ENCODE measurements at regions not wholly inside any gene's neighbourhood (a gene's known extent, or its start where the extent isn't known, plus 50 kb on each side); places are given as distances from the start of the nearest gene placed in this dataset.
A peak's percentile ranks its signal among the peaks of the same experiment; 100 is the strongest.
"Not testable (repeated sequence)": the region's sequence is repeated elsewhere in the genome, so short reads cannot be mapped to it uniquely, and the experiment has no call there.

DNA sequence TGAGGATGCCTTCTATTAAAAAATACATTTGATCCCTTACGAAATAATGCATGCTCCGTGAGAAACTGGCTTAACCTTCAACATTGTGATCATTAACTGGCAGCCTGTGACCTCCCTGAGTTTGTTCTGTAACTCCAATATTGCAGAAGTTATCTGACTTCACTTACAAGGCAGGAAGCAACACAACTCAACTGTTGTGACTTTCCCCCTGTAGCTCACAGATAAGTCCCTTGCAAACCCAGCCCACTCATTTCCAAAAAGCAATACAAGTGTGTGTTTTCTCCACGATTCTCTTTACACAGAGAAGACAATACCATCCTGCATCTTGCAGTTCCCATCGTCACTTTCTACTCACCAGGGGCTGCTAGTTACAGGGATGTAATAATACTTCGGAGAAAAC lies 304.7 kb upstream of the TMEM132C start:
- Mint-ChIP-seq H3K27ac (no peak overlapping the region), H3K4me3 (no peak overlapping the region), H3K9me3 (peaks cover 10% of the 10 kb centered on the region), H3K4me1 (no peaks in the 10 kb centered on the region), H3K36me3 (no peaks in the 10 kb centered on the region)
- no peak for ATAC-seq
- no peak for DNase-seq (ENCODE audit: low spot score in 2 of 2)

DNA sequence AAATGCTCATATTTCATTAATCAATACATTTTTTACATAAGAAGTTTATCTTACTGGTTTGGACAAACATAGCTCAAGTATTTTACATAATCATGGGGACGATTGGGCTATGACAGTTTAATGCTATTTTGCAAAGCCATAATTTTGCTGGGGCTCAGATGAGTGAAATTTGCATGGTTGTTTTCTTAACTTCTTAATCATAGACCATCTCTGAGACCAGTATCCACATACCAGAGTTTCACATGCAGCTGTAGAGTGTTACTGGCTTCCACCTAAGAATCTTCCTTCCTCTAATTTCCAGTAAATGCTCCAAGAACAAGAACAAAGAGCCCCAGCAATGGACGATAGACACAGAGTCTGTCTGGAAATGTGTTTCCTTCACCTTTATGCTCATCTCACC lies 303.0 kb upstream of the TMEM132C start:
- ATAC-seq (no peak), DNase-seq (ENCODE audit: low spot score in 2 of 2) (no peak)
- Mint-ChIP-seq H3K27ac (no peak overlapping the region), H3K9me3 (peaks cover 17% of the 10 kb centered on the region), H3K4me1 (no peaks in the 10 kb centered on the region), H3K4me3 (no peak overlapping the region), H3K36me3 (no peaks in the 10 kb centered on the region)

DNA sequence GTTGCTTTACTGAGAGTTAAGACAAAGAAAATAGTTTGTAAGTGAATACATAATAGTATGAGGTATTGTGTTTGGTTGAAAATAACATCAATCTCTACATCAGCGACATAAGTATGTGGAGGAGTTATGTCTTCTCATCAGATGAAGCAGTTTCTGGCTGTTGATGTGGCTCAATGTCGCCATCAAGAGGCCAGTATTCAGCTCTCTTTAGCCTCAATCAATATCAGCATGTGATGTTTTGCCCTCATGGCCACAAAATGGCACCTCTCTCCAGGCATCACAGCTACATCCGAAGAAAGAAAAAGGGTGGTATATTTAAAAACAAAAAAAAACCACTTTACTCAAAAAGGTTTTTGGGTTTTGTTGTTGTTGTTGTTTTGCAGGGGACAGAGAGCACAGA lies 302.3 kb upstream of the TMEM132C start:
- Mint-ChIP-seq H3K4me3 (no peak overlapping the region), H3K27ac (no peak overlapping the region), H3K36me3 (no peaks in the 10 kb centered on the region), H3K9me3 (peaks cover 13% of the 10 kb centered on the region), H3K4me1 (no peaks in the 10 kb centered on the region)
- ATAC-seq (no peak), DNase-seq (ENCODE audit: low spot score in 2 of 2) (no peak)

DNA sequence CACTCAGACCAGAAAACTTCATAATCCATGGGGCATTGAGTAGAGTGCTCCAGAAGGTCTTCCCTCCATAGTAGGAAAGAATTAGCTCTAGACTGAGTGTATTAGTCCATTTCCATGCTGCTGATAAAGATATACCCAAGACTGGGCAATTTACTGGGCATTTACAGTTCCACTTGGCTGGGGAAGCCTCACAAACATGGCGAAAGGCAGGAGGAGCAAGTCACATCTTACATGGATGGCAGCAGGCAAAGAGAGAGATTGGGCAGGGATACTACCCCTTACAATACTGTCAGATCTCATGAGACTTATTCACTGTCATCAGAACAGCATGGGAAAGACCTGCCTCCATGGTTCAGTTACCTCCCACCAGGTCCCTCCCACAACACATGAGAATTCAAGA lies 300.6 kb upstream of the TMEM132C start:
- ATAC-seq (no peak), DNase-seq (ENCODE audit: low spot score in 2 of 2) (no peak)
- Mint-ChIP-seq H3K9me3 (peaks cover 13% of the 10 kb centered on the region), H3K36me3 (no peaks in the 10 kb centered on the region), H3K4me3 (no peak overlapping the region), H3K27ac (no peak overlapping the region), H3K4me1 (no peaks in the 10 kb centered on the region)

DNA sequence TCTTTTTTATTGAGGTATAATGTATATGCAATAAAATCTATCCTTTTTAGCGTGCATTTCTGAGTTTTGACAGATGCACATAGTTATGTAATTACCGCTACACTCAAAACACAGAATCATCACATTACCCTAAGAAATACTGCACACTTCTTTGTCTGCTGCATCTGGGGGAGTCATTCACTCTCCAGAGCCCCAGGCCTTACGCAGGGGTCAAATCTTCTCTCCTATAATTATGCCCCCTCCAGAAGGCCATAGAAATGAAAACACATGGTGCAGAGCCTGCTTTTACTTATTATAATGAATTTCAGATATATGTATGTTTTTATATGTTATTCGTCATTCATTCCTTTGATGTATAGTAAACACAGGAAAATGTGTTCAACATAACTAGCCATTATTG lies 296.5 kb upstream of the TMEM132C start:
- no peaks in the 10 kb centered on the region for H3K4me1 Mint-ChIP-seq
- H3K9me3 Mint-ChIP-seq, result peaks cover 12% of the 10 kb centered on the region
- H3K4me3 Mint-ChIP-seq, result no peak overlapping the region
- H3K27ac Mint-ChIP-seq, result no peak overlapping the region
- H3K36me3 Mint-ChIP-seq, result no peaks in the 10 kb centered on the region
- no peak for DNase-seq (ENCODE audit: low spot score in 2 of 2)
- no peak for ATAC-seq

DNA sequence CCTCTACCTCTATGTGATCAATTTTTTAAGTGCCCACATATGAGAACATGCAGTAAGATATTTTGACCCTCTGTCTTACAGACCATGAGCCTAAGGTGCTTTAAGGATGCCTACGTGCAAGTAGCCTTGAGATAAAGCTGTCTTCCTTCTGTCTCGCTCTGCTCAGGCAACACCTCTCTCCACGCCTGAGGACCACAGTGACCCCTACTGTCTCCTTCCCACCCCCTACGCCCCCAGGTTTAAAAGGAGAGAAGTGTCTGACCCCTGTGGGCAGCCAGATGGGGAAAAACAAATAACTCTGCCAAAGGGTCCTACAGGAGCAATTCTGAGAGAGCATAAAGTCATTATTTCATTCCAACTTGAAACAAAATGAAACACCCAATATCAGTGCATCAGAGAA lies 286.4 kb upstream of the TMEM132C start:
- DNase-seq (ENCODE audit: low spot score in 2 of 2) (no peak), ATAC-seq (no peak)
- Mint-ChIP-seq H3K27ac (no peak overlapping the region), H3K36me3 (no peaks in the 10 kb centered on the region), H3K4me1 (no peaks in the 10 kb centered on the region), H3K9me3 (no peaks in the 10 kb centered on the region), H3K4me3 (no peak overlapping the region)

DNA sequence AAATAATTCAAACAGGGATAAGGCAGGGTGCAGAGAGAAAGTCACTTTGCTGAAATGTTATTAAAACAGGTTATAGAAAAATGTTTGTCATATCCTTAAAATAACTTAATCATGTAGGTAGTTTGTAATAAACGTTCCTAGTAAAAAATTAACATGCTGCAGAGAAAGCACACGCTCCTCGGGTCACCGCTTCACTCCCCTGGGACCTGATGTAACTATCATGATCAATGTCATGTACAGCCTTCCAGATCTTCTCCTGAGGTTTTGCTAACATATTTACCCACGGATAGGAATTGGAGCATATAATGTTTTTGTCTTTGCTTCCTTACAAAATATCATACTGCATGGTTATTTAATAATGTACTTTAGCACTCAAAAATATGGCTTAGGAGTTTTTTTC lies 285.1 kb upstream of the TMEM132C start:
- Mint-ChIP-seq H3K4me1 (no peaks in the 10 kb centered on the region), H3K4me3 (no peak overlapping the region), H3K36me3 (no peaks in the 10 kb centered on the region), H3K9me3 (no peaks in the 10 kb centered on the region), H3K27ac (no peak overlapping the region)
- ATAC-seq (no peak), DNase-seq (ENCODE audit: low spot score in 2 of 2) (no peak)

DNA sequence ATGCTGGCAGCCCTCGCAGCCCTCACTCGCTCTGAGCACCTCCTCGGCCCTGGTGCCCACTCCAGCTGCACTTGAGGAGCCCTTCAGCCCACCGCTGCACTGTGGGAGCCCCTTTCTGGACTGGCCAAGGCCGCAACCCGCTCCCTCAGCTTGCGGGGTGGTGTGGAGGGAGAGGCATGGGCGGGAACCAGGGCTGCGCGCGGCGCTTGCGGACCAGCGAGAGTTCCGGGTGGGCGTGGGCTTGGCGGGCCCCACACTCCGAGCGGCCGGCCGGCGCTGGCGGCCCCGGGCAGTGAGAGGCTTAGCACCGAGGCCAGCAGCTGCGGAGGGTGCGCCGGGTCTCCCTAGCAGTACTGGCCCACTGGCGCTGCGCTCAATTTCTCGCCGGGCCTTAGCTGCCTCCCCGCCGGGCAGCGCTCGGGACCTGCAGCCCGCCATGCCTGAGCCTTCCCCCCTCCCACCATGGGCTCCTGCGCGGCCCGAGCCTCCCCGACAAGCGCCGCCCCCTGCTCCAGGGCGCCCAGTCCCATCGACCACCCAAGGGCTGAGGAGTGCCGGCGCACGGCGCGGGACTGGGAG lies 283.7 kb upstream of the TMEM132C start:
- H3K27ac Mint-ChIP-seq; H3K4me3 Mint-ChIP-seq; DNase-seq (ENCODE audit: low spot score in 2 of 2); H3K9me3 Mint-ChIP-seq; H3K36me3 Mint-ChIP-seq; H3K4me1 Mint-ChIP-seq; ATAC-seq: not testable (repeated sequence)

DNA sequence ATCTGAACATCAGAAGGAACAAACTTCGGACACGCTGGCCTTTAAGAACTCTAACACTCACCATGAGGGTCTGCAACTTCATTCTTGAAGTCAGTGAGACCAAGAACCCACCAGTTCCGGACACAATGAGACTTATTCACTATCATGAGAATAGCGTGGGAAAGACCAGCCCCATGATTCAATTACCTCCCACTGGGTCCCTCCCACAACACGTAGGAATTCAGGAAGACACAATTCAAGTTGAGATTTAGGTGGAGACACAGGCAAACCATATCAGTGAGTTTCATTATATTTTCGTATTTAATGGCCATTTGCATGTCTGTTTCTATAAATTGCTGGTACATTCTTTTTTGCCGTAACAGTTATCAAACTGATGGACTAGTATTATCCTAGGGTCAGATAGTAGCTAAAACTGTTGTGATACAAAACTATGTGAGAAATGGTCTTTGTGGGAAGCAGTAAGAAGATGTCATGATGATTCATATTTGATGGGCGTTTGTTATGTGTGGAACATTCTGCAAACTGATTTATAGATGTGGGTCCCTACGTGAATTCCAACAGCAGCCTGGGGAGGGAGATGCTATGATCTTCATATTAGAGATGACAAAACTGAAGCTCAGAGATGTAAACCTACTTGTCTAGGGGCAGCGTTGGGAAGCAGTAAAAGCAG lies 282.4 kb upstream of the TMEM132C start:
- Mint-ChIP-seq H3K4me1 (no peaks in the 10 kb centered on the region), H3K9me3 (no peaks in the 10 kb centered on the region), H3K4me3 (no peak overlapping the region), H3K27ac (no peak overlapping the region), H3K36me3 (no peaks in the 10 kb centered on the region)
- ATAC-seq, result no peak
- no peak for DNase-seq (ENCODE audit: low spot score in 2 of 2)

DNA sequence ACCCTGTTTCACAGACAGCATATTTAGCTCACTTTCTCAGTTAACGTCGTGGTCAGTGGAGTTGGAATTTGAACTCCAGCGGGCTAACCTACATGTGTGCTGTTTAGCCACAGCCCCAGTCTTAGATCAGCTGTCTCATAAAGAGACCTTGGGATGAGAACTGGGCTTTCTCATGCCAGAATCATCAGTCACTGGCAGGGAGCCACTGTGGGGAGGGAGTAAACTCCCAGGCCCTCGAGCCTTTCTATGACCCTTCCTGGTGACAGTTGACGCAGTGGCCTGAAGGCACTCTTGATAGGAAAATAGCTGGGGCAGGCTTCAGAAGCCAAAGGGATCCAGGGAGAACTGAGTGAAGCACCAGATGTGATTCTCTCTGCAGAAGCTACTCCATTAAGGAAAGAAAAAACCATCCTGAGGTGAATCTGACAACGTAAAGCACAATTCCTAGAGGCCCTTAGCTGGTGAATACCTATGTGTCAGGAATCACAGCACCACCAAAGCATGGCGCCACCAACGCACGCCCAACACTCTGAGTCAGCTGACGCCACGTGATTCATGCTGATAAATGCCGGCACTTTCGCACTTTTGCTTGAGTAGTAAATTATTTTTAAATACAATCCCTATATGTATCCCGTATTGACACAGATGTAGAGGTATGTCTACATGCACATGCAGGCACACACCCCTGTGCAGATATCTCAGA lies 279.6 kb upstream of the TMEM132C start:
- no peak for DNase-seq (ENCODE audit: low spot score in 2 of 2)
- ATAC-seq, result no peak
- no peaks in the 10 kb centered on the region for H3K9me3 Mint-ChIP-seq
- no peak overlapping the region for H3K27ac Mint-ChIP-seq
- H3K4me1 Mint-ChIP-seq, result no peaks in the 10 kb centered on the region
- no peak overlapping the region for H3K4me3 Mint-ChIP-seq
- no peaks in the 10 kb centered on the region for H3K36me3 Mint-ChIP-seq

DNA sequence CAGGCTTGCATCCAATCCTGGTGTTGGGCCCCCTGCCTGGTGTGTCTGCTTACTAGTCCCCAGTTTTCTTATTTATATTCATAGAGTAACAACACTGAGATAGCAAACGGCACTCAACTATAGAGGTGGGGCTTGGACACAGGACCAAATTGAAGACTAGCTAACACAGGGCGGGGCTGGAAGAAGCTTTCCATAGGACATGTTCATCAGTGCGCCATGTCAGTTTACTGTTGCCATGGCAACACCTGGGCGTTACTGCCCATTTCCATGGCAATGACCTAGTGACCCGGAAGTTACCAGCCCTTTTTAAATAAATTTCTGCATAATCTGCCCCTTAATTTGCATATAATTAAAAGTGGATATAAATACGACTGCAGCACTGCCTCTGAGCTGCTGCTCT lies 275.5 kb upstream of the TMEM132C start:
- Mint-ChIP-seq H3K27ac (no peak overlapping the region), H3K36me3 (no peaks in the 10 kb centered on the region), H3K4me1 (no peaks in the 10 kb centered on the region), H3K4me3 (no peak overlapping the region), H3K9me3 (peaks cover 4% of the 10 kb centered on the region)
- ATAC-seq, result no peak
- no peak for DNase-seq (ENCODE audit: low spot score in 2 of 2)

DNA sequence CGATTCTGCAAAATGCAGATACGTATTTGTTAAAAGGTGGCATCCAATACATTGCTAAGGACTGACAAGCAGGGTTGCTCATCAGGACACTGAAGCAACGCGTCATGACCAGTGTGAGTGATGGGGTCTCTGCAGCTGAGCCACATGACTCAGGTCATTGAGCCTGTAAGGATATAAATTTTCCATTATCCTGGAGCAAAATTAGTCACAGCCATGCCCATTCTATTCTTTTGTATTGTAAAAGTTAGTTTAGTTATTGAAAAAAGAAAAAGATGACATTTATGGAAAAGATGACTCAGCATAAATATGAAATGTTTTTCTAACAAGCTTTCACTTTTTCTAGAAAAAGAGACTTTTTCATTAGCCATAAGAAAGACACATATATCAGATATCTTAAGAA lies 268.0 kb upstream of the TMEM132C start:
- Mint-ChIP-seq H3K9me3 (peaks cover 3% of the 10 kb centered on the region), H3K27ac (no peak overlapping the region)
- no peak for DNase-seq (ENCODE audit: low spot score in 2 of 2)

DNA sequence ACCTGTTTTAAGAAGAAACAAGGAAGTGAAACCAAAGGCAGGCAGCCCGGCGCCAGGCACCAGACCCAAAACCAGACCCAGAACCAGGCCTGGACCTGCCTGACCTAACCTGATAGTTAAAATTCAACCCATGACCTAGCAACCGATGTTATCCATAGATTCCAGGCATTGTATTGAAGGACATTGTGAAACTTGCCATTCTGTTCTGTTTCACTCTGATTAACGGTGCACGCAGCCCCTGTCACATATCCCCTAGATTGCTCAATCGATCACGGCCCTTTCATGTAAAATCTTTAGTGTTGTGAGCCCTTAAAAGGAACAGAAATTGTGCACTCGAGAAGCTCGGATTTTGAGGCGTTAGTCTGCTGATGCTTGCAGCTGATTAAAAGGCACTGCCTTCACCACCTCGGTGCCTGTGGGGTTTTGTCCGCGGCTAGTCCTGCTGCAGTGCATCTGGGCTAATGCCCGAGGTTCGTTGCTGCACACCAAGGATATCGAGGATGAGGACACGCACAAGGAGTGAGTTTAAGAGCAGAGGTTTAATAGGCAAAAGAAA lies 262.5 kb upstream of the TMEM132C start:
- H3K4me3 Mint-ChIP-seq, result no peak overlapping the region
- H3K9me3 Mint-ChIP-seq, result peaks cover 6% of the 10 kb centered on the region
- no peak for DNase-seq (ENCODE audit: low spot score in 2 of 2)
- no peak for ATAC-seq
- H3K27ac Mint-ChIP-seq, result no peak overlapping the region
- no peaks in the 10 kb centered on the region for H3K36me3 Mint-ChIP-seq
- H3K4me1 Mint-ChIP-seq, result no peaks in the 10 kb centered on the region

More for the DNA sequence above, 268.0 kb upstream of the TMEM132C start:
- H3K4me3 Mint-ChIP-seq, result no peak overlapping the region
- no peaks in the 10 kb centered on the region for H3K36me3 Mint-ChIP-seq
- no peaks in the 10 kb centered on the region for H3K4me1 Mint-ChIP-seq
- no peak for ATAC-seq

DNA sequence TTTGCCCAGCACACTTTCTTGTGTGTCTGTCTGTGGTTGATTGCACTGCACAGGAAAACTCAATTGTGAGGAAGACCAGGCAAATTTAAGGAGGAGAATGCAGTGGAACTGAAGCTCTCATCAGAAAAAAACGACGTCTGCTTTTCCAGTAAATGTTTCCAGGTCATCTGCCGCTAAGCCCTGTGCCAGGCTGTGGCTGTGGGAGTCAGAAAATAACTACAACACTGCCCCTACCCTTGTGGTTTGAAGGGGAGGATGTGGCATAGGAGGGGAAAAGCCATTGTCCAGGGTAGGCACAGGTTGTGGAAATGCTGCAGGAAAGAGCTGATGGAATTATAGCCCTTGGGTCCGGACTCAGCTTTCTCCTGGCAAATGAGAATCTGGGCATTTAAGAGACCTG lies 259.7 kb upstream of the TMEM132C start:
- DNase-seq (ENCODE audit: low spot score in 2 of 2) (no peak), ATAC-seq (no peak)
- Mint-ChIP-seq H3K27ac (no peak overlapping the region), H3K9me3 (peaks cover 3% of the 10 kb centered on the region), H3K36me3 (no peaks in the 10 kb centered on the region), H3K4me1 (no peaks in the 10 kb centered on the region), H3K4me3 (no peak overlapping the region)

DNA sequence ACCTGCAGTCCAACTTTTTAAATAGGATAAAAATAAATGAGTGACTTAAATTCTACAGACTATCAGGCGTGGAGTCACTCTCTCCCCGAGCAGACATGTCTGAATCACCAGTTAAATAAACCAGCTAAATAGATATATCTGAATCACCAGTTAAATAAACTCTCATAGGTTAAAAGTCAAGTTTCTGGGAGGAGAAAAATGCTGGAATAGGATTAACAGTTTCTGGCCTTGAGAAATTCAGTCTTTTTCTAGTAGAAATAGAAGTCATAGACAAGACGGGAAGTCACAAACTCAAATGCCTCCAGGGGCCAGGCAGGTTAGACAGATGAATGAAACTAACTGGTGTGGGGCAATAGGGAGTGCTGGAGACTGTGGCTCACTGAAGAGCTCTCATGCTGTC lies 258.6 kb upstream of the TMEM132C start:
- Mint-ChIP-seq H3K4me3 (no peak overlapping the region), H3K4me1 (no peaks in the 10 kb centered on the region), H3K27ac (no peak overlapping the region), H3K9me3 (peaks cover 3% of the 10 kb centered on the region), H3K36me3 (no peaks in the 10 kb centered on the region)
- no peak for ATAC-seq
- DNase-seq (ENCODE audit: low spot score in 2 of 2), result no peak

DNA sequence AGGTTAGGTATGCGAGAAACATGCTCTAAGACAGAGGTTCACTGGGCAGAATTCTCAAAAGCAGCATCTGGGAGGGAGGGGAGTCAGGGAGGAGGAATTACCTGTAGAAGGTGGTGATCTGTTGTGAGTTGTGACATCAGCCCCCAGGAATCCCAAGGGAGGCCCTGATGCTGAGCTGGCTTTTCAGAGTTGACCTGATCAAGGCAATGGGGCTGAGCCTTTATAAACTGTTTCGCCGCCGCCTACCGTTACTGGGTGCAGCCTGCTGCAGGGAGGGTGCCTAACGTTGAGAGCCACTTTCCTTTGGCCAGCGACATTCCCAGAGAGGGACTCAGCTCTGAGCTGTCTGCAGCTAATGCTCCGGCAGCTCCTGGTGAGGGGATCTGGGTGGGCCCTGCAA lies 257.9 kb upstream of the TMEM132C start:
- Mint-ChIP-seq H3K4me1 (no peaks in the 10 kb centered on the region), H3K36me3 (no peaks in the 10 kb centered on the region), H3K9me3 (peaks cover 3% of the 10 kb centered on the region), H3K27ac (no peak overlapping the region), H3K4me3 (no peak overlapping the region)
- no peak for DNase-seq (ENCODE audit: low spot score in 2 of 2)
- peak; percentile 26 for ATAC-seq

Data from stimulated activated effector memory CD8-positive, alpha-beta T cell treated with anti-CD3 and anti-CD28 coated beads, Interleukin-12 subunit alpha, Interleukin-12 subunit beta, amount 100 ng/mL, for 72 hours (primary cell).